Small intestine (tissue), 7 donors: ENCODE measurements at regions not wholly inside any gene's neighbourhood (a gene's known extent, or its start where the extent isn't known, plus 50 kb on each side); places are given as distances from the start of the nearest gene placed in this dataset.

Experiments
- DNase-seq, 2 donors: peaks; one replicate each; pipeline versions ENCODE4 v3.0.0 to v3.0.0-alpha.2; 2013
- FAIRE-seq: peaks from 2 replicates; lab custom pipeline; 2012; peaks lifted over from hg19 to GRCh38; lab: Jason Lieb, UNC
- H3K27ac ChIP-seq, 3 donors: one replicate each; pipeline ENCODE4 v1.5.1; 2013; ENCODE audit warnings: low read length in 2 of 3, mild to moderate bottlenecking in 2 of 3, control low read depth in 1 of 3, inconsistent platforms in 1 of 3, low read depth in 1 of 3, moderate library complexity in 1 of 3
- H3K27me3 ChIP-seq, 3 donors: one replicate each; pipeline ENCODE4 v1.6.1; 2013; ENCODE audit warnings: low read length in 3 of 3, inconsistent platforms in 1 of 3; ENCODE audit not compliant: control insufficient read depth in 3 of 3, insufficient read depth in 3 of 3
- H3K36me3 ChIP-seq, 3 donors: one replicate each; pipeline ENCODE4 v1.6.1; 2013; ENCODE audit warnings: low read length in 3 of 3, inconsistent platforms in 1 of 3, low read depth in 1 of 3, mild to moderate bottlenecking in 1 of 3, moderate library complexity in 1 of 3; ENCODE audit not compliant: control insufficient read depth in 3 of 3, insufficient read depth in 2 of 3
- H3K4me1 ChIP-seq, 3 donors: one replicate each; pipeline ENCODE4 v1.6.1; 2013; ENCODE audit warnings: low read length in 2 of 3, inconsistent platforms in 1 of 3, low read depth in 1 of 3, mild to moderate bottlenecking in 1 of 3, moderate library complexity in 1 of 3; ENCODE audit not compliant: control insufficient read depth in 3 of 3, insufficient read depth in 2 of 3
- H3K4me3 ChIP-seq, 3 donors: one replicate each; pipeline ENCODE4 v1.5.1; 2013; ENCODE audit warnings: low read length in 3 of 3, control low read depth in 1 of 3, inconsistent platforms in 1 of 3, low read depth in 1 of 3, mild to moderate bottlenecking in 1 of 3, moderate library complexity in 1 of 3
- H3K9me3 ChIP-seq, 2 donors: one replicate each; pipeline ENCODE4 v1.6.1; 2013; ENCODE audit warnings: low read depth in 1 of 2, low read length in 1 of 2; ENCODE audit not compliant: control insufficient read depth in 2 of 2, insufficient read depth in 1 of 2
- WGBS, 3 donors: extraction: QIAGEN DNeasy Blood & Tissue Kit; methylation state at CpG; one replicate each; pipeline ENCODE4 v1.1.7; 2013; 5-methylcytosine and 5-hydroxymethylcytosine counted together
- donor health status: healthy with polysubstance abuse.
- donor health status: control.
- donor health status: control.
- donor health status: Bipolar disorder and iron deficiency.
- donor health status: healthy.

DNA sequence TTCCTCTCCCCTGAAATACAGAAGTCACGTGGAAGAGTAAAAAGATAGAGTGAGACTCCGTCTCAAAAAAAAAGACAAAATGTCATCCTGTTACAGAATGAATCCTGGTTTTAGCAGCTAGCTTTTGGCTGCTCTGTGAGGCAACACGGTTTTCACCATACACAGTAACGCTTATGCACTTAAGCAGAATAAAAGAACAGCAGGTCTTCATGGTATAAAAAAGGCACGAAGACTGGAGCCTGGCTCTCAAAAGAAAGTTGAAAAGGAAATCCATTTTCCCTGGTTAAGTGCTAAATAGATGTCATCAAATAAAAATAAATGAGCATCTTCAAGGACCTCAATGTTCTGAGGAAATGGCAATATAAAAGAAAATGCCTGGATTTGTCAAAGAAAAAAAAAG is 444.1 kb downstream of the IPO8 start:
- Histone ChIP-seq H3K4me3 (no peak overlapping the region), H3K27me3 (no peaks in the 10 kb centered on the region), H3K36me3 (no peaks in the 10 kb centered on the region), H3K27ac (no peak overlapping the region), H3K4me1 (no peaks in the 10 kb centered on the region), H3K9me3 (no peaks in the 10 kb centered on the region)
- no peak for FAIRE-seq
- no peak for DNase-seq
- WGBS, 3 donors, result 73 to 85% (median 79%) methylated on average over 5 of the region's 5 CpGs

DNA sequence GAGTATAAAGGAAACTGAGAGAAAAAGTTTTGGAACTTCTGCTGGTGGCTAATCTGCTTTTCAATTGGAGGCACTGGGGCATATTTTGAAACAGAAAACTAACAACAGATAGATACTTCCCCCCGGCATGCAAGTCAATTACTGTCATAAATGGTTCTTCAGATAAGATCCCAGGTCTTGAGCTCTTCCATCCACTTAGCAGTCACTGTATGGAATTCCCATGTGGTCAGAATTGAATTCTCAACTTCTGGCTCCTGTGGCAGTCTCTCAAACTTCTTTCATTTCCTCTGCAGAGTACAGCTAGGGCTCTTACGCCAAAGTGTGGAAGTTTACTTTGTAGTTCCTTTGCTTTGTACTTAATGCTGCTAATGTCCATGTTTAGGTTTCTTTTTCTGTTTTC is 452.2 kb downstream of the IPO8 start:
- Histone ChIP-seq H3K27ac (no peak overlapping the region), H3K9me3 (no peaks in the 10 kb centered on the region), H3K27me3 (no peaks in the 10 kb centered on the region), H3K4me3 (no peak overlapping the region), H3K36me3 (no peaks in the 10 kb centered on the region), H3K4me1 (no peaks in the 10 kb centered on the region)
- WGBS, 3 donors, result 49 to 67% (median 66%) methylated on average over 2 of the region's 2 CpGs
- no peak for DNase-seq
- FAIRE-seq, result no peak

- Histone ChIP-seq H3K4me1 (no peaks in the 10 kb centered on the region), H3K27ac (no peak overlapping the region), H3K27me3 (no peaks in the 10 kb centered on the region), H3K36me3 (no peaks in the 10 kb centered on the region), H3K9me3 (no peaks in the 10 kb centered on the region), H3K4me3 (no peak overlapping the region)
- 62 to 80% (median 64%) methylated on average over 4 of the region's 4 CpGs for WGBS, 3 donors
- no peak for FAIRE-seq
- DNase-seq, result no peak
These were observed 435.3 kb upstream of the TMTC1 start for GRCh38 chr12:30219047-30219446.

- no peak for FAIRE-seq
- no peaks in the 10 kb centered on the region for H3K27me3 ChIP-seq
- WGBS, 3 donors, result 91 to 92% (median 91%) methylated on average over 4 of the region's 4 CpGs
These were observed 434.3 kb upstream of the TMTC1 start for GRCh38 chr12:30218073-30218472.

GRCh38 chr12:30213166-30213565 is 429.4 kb upstream of the TMTC1 start:
- peaks cover 0 to 10% (median 0%) of the 10 kb centered on the region in 3 donors for H3K4me1 ChIP-seq
- no peaks in the 10 kb centered on the region for H3K27me3 ChIP-seq
- H3K36me3 ChIP-seq, result no peaks in the 10 kb centered on the region
- no peaks in the 10 kb centered on the region for H3K9me3 ChIP-seq
- FAIRE-seq (no peak), DNase-seq (peak in 1 of 2 donors; percentile 67)
- peak overlapping the region in 1 of 3 donors; percentile 56 for H3K27ac ChIP-seq
- no peak overlapping the region for H3K4me3 ChIP-seq
- 38 to 80% (median 62%) methylated on average over 1 of the region's 1 CpG for whole genome bisulfite sequencing, 3 donors

More at GRCh38 chr12:30218073-30218472, 434.3 kb upstream of the TMTC1 start:
- no peak for DNase-seq
- no peak overlapping the region for H3K4me3 ChIP-seq
- H3K4me1 ChIP-seq, result peaks cover 0 to 1% (median 0%) of the 10 kb centered on the region in 3 donors
- H3K9me3 ChIP-seq, result no peaks in the 10 kb centered on the region
- no peak overlapping the region for H3K27ac ChIP-seq
- no peaks in the 10 kb centered on the region for H3K36me3 ChIP-seq

DNA sequence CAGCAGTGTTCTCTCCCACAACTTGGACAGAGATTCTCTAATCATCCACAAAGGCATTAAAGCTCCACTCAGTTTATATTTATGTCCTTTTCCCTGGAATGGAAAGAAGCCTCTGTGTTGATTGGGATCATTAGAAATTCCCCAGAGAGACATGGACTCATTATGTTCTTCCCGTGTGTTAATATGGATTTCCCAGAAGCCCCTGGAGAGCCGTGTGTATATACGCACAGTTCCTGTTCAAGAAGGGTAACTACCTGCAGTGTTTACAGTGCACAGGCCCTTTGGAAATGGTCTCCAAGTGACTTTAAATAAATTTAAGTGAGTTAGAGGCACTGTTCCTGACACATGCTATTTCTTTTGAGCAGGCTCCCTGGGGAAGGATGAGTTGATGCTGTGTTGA is 428.0 kb upstream of the TMTC1 start:
- Histone ChIP-seq H3K4me1 (peaks cover 0 to 10% (median 0%) of the 10 kb centered on the region in 3 donors), H3K36me3 (no peaks in the 10 kb centered on the region), H3K4me3 (no peak overlapping the region), H3K9me3 (no peaks in the 10 kb centered on the region), H3K27ac (no peak overlapping the region), H3K27me3 (peaks cover 0 to 2% (median 0%) of the 10 kb centered on the region in 3 donors)
- DNase-seq, result no peak
- 70 to 79% (median 79%) methylated on average over 3 of the region's 3 CpGs for WGBS, 3 donors
- FAIRE-seq, result no peak

DNA sequence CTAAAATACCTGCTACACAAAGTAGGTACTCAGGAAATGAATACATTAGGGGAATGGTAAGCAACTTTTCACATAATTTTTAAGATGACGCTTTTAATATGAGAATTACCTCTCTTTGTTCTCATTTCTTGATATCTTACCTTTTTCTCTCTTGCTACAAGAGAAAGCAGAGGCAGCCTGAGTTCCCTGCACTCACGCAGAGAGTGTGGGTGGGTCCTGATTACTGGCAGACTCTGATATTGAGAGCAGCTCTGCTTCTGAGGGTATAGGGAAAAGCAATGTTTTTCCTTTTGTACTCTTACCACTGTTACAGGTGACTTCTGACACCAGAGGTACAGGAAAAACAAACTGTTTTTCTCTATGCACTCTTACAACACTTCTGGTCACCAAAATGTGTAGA is 420.2 kb upstream of the TMTC1 start:
- H3K36me3 ChIP-seq, result no peaks in the 10 kb centered on the region
- H3K4me1 ChIP-seq, result peaks cover 0 to 23% (median 0%) of the 10 kb centered on the region in 3 donors
- FAIRE-seq, result no peak
- WGBS, 3 donors, result 53 to 78% (median 73%) methylated on average over 2 of the region's 2 CpGs
- H3K27ac ChIP-seq, result no peak overlapping the region
- no peaks in the 10 kb centered on the region for H3K9me3 ChIP-seq
- H3K27me3 ChIP-seq, result peaks cover 0 to 12% (median 9%) of the 10 kb centered on the region in 3 donors
- peak in 1 of 2 donors; percentile 9 for DNase-seq
- no peak overlapping the region for H3K4me3 ChIP-seq

DNA sequence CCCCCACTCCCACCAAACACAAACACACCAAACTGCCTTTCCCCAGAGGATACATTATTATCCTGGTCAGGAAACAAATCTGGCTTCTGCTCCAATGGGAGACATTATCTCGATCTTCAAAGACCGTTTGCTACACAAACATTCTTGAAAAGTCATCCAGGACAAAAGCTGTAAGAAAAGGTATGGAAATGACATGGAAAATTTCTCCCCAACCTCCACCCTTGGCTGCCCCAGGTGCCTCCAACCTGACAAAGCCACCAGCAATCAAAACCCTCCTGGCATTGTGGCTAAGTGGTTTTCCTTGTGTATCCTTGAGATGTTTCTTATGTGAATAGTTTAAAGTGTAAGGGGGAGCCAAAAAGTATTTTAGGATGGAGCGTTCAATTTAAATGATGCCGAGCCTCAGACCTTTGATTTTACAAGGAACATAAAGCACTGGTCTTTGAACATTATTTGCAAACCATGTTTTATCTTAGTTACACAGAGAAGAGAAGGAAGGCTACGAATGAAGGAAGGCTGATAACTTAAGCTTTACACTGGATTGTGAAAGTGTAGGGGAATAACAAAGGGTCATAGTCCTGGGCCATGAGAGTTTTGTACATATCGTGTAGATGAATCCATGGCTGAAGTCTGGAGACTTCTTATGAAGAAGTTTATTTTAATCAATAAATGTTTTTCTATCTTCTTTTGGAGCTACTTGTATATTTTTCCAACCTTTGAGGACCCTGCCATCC is 418.9 kb upstream of the TMTC1 start:
- DNase-seq (peak in 1 of 2 donors; percentile 66), FAIRE-seq (no peak)
- H3K27me3 ChIP-seq, result peaks cover 0 to 12% (median 9%) of the 10 kb centered on the region in 3 donors
- H3K4me3 ChIP-seq, result no peak overlapping the region
- WGBS, 3 donors, result 18 to 56% (median 33%) methylated on average over 6 of the region's 6 CpGs
- H3K4me1 ChIP-seq, result peaks cover 0 to 23% (median 0%) of the 10 kb centered on the region in 3 donors
- no peaks in the 10 kb centered on the region for H3K36me3 ChIP-seq
- H3K9me3 ChIP-seq, result no peaks in the 10 kb centered on the region
- H3K27ac ChIP-seq, result peak overlapping the region in 1 of 3 donors; percentile 29
